Uterus (tissue), 2 donors: ENCODE measurements at regions not wholly inside any gene's neighbourhood (a gene's known extent, or its start where the extent isn't known, plus 50 kb on each side); places are given as distances from the start of the nearest gene placed in this dataset.

Experiments
- POLR2A ChIP-seq, 2 donors: fragments of 450-650 bp; IDR thresholded peaks; one replicate each; pipeline ENCODE4 v1.6.1; 2016; ENCODE audit warnings: antibody characterized with exemption in 2 of 2, mild to moderate bottlenecking in 1 of 2, moderate library complexity in 1 of 2
- TF ChIP-seq, protein P1 (sequence below), 4 experiments: fragments of 200-600 bp in 2 of 4; fragments of 450-650 bp in 2 of 4; sonication (generic) in 2 of 4; IDR thresholded peaks; one replicate each; pipeline ENCODE4 v1.5.1; 2016 to 2019; ENCODE audit warnings: antibody characterized with exemption in 4 of 4, mild to moderate bottlenecking in 2 of 4, moderate library complexity in 1 of 4

DNA sequence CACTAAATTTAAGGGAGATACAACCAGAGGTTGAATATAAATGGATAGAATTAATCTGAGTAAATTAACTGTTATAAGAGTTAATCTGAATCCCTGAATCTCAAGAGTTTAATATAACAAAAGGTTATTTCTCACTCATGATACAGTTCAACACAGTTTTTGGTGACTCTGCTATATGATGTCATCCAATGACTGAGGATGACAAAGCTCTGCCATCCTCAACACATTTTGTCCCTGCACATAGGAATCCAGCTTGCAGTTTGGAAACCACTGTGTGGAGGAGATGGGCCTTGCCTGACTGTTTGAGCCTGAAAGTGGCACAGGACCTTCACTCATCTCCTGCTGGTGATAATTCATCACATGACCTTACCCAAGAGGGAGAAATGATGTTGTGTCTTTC lies 121.0 kb upstream of the MPPED2 start:
- TF ChIP-seq, protein P1, sequence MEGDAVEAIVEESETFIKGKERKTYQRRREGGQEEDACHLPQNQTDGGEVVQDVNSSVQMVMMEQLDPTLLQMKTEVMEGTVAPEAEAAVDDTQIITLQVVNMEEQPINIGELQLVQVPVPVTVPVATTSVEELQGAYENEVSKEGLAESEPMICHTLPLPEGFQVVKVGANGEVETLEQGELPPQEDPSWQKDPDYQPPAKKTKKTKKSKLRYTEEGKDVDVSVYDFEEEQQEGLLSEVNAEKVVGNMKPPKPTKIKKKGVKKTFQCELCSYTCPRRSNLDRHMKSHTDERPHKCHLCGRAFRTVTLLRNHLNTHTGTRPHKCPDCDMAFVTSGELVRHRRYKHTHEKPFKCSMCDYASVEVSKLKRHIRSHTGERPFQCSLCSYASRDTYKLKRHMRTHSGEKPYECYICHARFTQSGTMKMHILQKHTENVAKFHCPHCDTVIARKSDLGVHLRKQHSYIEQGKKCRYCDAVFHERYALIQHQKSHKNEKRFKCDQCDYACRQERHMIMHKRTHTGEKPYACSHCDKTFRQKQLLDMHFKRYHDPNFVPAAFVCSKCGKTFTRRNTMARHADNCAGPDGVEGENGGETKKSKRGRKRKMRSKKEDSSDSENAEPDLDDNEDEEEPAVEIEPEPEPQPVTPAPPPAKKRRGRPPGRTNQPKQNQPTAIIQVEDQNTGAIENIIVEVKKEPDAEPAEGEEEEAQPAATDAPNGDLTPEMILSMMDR (IDR thresholded peaks at IDR 0.05) = no peak
- TF ChIP-seq POLR2A (IDR thresholded peaks at IDR 0.05) = no peak
